CD4-positive, alpha-beta T cell treated with Interleukin-21 for 1 hour (primary cell): ENCODE measurements at regions not wholly inside any gene's neighbourhood (a gene's known extent, or its start where the extent isn't known, plus 50 kb on each side); places are given as distances from the start of the nearest gene placed in this dataset.
"Not testable (repeated sequence)": the region's sequence is repeated elsewhere in the genome, so short reads cannot be mapped to it uniquely, and the experiment has no call there.

ENCODE experiments used
- DNase-seq: peaks from one replicate; pipeline ENCODE4 v3.0.0-alpha.2; 2020

- no peak for DNase-seq
These were observed 407.9 kb downstream of the TECRL start for GRCh38 chr4:64001229-64001898.

GRCh38 chr4:64000241-64000640 is 409.0 kb downstream of the TECRL start:
- DNase-seq, result no peak

- DNase-seq, result no peak
These were observed 423.0 kb downstream of the TECRL start for GRCh38 chr4:63986253-63986652.

GRCh38 chr4:63983224-63983623 is 426.0 kb downstream of the TECRL start:
- DNase-seq, result no peak

- no peak for DNase-seq
These were observed 443.4 kb downstream of the TECRL start for GRCh38 chr4:63965875-63966274.

GRCh38 chr4:63942706-63943286 is 466.5 kb downstream of the TECRL start:
- DNase-seq, result not testable (repeated sequence)

- DNase-seq, result no peak
These were observed 471.3 kb downstream of the TECRL start for GRCh38 chr4:63937961-63938360.

- no peak for DNase-seq
These were observed 487.1 kb downstream of the TECRL start for GRCh38 chr4:63922146-63922545.

- DNase-seq, result no peak
These were observed 487.7 kb downstream of the TECRL start for GRCh38 chr4:63921561-63921960.

- no peak for DNase-seq
These were observed 489.4 kb downstream of the TECRL start for GRCh38 chr4:63919636-63920365.

GRCh38 chr4:63906660-63907183 is 502.5 kb downstream of the TECRL start:
- DNase-seq, result no peak

- no peak for DNase-seq
These were observed 505.0 kb downstream of the TECRL start for GRCh38 chr4:63904201-63904600.

GRCh38 chr4:63901304-63901703 is 507.9 kb downstream of the TECRL start:
- DNase-seq, result no peak

- no peak for DNase-seq
These were observed 510.3 kb downstream of the TECRL start for GRCh38 chr4:63898961-63899360.

GRCh38 chr4:63894161-63894560 is 515.1 kb downstream of the TECRL start:
- DNase-seq, result no peak

- DNase-seq, result no peak
These were observed 539.9 kb downstream of the TECRL start for GRCh38 chr4:63869370-63869769.

GRCh38 chr4:63851496-63851895 is 557.8 kb downstream of the TECRL start:
- no peak for DNase-seq

GRCh38 chr4:63841266-63841665 is 568.0 kb downstream of the TECRL start:
- DNase-seq, result no peak

- no peak for DNase-seq
These were observed 577.6 kb downstream of the TECRL start for GRCh38 chr4:63831590-63832155.

GRCh38 chr4:63817196-63817865 is 591.9 kb downstream of the TECRL start:
- no peak for DNase-seq

- no peak for DNase-seq
These were observed 594.9 kb downstream of the TECRL start for GRCh38 chr4:63814171-63814964.

GRCh38 chr4:63799166-63799565 is 610.1 kb downstream of the TECRL start:
- DNase-seq, result no peak
